Body of pancreas (tissue), 4 donors: ENCODE measurements at regions not wholly inside any gene's neighbourhood (a gene's known extent, or its start where the extent isn't known, plus 50 kb on each side); places are given as distances from the start of the nearest gene placed in this dataset.

Experiments
- CTCF ChIP-seq, 7 experiments: fragments of 450-650 bp in 4 of 7; fragments of 200-600 bp in 3 of 7; sonication (generic) in 3 of 7; IDR thresholded peaks; one replicate each; pipeline ENCODE4 v1.5.1; 2016 to 2019; ENCODE audit warnings: antibody characterized with exemption in 7 of 7
- POLR2A ChIP-seq, 3 donors: fragments of 450-650 bp; IDR thresholded peaks; one replicate each; pipeline ENCODE4 v1.6.1; 2016; ENCODE audit warnings: antibody characterized with exemption in 3 of 3, mild to moderate bottlenecking in 2 of 3

- TF ChIP-seq CTCF (IDR thresholded peaks at IDR 0.05), result no peak
- no peak for TF ChIP-seq POLR2A (IDR thresholded peaks at IDR 0.05)
These were observed 193.9 kb upstream of the BMPER start for GRCh38 chr7:33711231-33712019.
